Retina (tissue), 1 donor: ENCODE measurements at regions not wholly inside any gene's neighbourhood (a gene's known extent, or its start where the extent isn't known, plus 50 kb on each side); places are given as distances from the start of the nearest gene placed in this dataset.

ENCODE experiments used
- DNase-seq: peaks from one replicate; pipeline ENCODE4 v3.0.0-alpha.2; 2016

DNA sequence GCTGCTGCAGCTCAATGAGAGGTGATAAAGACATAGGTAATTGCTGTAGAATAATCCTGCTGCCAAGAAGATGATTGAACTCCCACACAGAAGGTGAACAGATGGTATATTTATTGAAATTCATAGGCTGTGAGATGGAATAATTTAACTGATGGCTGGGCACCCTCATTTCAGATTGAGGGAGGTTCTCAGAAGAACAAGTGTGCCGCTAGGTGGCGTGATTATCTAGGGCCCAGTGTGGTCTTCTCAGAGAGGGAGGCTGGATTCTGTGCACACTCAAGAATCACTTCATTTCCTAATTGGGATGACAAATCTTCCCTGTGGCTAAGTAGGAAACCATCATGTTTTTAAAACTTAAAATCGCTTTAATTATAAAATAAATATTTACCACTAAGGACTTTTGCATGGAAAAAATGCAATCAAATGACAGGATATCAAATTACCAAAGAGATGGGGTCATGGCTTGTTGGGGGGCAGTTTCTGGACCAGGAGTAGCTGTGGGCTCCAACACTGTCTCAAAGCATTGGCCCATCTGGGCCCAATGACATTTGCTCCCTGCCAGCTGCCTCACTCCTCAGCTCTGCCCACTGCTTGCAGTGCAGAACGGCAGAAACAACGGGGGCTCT is 132.3 kb downstream of the SNAPC1 start:
- DNase-seq = peak; percentile 56

DNA sequence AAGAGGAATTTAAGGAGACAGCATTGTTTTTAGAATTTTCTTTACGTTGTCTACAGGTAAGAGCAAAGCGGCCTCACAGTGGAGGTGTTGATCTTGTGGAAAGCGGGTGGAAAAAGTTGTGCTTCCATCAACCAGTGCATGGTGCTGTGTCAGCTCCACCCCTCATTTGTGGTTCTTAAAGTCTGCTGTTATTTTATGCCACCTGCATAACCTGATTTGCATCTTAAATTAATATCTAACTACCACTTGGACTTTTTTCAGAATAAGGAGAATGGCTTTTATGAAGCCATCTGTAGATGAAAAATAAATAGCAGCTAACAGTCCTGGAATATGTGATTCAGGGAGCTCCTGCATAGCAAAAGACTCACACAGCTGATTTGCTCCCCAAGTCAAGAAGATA is 135.1 kb downstream of the SNAPC1 start:
- no peak for DNase-seq

DNA sequence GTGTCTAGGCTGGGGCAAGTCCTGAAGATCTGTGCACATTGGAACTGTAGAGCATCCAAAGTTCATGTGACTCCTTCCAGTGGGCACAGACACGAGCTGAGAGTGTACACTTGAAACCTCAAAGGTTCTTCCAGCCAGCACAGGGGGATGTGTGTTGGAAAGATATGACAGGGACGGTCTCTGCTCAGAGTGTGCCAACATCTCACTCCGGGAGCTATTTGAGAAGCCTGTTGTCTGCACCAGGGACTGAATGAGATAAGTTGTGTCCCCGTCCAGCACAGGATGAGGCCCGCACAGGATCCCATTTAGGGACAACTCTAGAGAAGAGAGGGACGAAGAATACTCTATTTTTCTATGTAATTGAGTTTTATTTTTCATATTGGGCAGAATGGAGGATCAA is 136.3 kb downstream of the SNAPC1 start:
- no peak for DNase-seq

DNA sequence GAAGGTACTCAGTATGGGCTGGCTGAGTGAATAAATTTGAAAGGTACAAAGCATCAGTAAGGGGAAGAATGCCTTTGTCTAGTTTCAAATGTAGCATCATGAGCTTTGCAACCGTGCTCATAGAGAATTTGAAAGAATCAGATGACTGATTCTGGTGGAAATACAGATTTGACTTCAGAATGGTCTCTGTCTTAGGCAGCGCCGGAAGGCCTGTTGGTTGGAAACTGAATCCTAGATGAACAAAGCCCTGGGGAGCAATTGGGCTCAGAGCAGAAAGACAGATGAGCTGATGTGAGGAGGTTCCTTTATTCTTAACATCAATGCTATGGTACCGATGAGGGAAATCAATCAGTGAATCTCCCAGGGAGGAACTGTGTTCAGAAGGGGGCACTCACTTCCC is 137.3 kb downstream of the SNAPC1 start:
- DNase-seq = no peak

DNA sequence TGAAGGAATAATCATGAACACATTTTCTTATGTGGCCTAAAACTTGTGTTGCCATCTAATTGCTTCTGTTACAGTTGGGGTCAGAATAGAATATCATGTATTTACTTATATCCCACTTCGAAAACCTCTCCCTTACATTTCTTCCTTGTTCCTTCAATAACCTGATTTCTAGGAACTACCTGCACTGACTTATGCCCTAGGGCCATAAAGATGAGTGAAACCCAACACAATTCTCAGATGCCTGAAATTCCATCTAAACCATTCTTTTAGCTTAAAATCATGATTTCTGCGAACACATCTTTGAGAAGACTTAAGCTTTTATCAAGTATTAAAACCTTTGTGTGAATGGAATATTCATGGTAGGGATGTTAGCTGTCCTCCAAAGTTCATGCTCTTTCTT is 142.7 kb downstream of the SNAPC1 start:
- no peak for DNase-seq

DNA sequence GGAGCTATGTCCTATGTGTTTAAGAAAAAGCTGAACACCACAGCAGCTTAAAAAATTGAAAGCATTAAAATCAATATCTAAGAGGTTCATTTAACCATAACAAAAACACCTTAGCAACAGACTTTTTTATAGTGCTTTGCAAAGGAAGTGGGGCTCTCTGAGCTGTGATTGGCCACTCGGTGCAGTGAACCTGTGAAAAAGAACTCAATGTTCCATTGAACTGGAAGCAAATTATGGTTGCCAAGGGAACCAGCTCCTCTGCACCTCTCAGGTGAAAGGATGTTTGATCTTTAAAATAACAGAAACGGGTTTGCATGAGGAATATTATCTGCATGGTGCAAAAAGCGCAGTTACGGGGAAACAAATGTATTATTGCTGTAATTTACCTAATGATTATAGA is 149.4 kb downstream of the SNAPC1 start:
- DNase-seq = no peak

DNA sequence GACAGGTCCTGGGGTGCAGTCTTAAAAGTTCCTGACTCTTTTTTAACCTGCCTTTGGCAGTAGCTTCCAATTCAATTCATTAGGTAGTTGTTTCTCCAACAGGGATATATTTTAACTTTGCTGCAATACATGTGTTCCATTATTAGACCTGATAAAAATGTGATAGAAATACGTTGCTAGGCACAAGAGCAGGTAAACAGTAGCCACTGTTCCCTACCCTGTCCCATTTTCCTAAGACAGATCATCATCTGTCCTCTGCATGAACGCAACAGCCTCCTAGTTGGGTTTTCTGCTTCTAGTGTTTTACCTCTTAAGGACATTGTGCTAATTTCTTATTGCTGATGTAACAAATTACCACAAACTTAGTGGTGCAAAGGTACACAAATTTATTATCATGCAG is 156.8 kb downstream of the SNAPC1 start:
- no peak for DNase-seq

DNA sequence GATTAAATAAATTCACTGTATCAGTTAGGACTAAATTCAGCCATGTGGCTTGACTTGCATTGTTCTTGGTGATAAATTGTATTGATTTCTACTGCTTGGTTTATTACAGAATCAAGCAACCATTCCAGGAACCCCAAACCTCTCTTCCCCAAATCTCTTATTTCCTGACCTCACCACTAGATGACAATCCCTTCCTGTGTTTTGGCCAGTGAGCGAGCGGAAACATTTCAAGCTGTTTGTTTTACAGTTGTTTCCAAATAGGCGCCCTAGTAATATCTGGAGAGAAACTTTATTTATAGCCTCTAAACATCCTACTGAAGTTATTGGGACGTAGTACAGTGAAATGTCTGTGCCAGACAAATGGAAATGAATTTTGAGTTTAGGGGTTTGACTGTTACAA is 161.1 kb downstream of the SNAPC1 start:
- DNase-seq = no peak

DNA sequence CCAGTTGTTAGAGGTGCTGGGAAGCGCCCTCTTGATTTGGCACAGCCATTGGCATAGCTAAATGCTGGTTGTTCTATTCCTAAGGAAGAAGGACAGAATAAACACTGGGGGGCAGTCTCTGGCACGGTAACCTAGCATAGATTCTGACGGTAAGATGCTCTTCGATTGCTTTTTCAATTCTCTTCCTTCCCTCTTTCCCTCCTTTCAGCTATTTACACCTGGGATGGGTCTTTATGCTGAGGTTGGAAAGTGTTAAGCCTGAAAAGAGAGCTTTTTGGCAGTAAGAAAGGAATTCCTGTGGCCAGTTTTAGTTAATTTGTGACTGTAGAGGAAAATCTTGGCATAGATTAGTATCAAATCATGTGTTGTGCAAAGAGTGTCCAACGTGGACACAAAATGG is 162.8 kb downstream of the SNAPC1 start:
- DNase-seq = no peak

DNA sequence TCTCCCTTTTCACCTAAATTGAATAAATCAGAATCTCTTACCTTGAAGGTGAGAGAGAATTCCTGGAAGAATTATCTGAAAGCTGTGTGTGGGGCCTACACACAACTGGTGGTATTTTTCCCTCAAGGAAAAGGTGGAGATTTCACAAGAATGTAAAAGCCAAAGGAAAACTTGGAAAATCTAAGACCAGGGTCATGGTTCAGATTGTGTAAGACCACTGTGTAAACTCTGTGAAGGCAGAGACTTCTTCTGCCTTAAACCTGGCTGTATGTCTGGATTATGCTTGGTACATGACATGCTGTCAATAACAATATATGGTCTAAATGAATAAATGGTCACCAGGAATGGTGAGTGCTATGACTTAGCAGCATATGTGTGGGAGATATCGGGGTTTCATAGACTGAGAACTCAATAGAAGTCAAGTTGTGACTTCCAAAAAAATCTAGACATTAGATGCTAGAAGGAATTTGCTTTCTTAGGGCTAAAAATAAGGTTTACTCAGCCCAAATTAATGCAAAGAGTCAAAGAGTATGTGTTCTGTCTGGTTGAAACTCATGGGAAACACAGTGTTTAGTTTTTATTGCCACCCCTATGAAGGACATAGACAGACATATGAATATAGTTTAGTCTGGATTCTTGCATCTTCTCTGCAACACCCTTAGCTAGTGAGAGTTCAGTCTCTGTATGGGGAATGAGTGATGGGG is 163.7 kb downstream of the SNAPC1 start:
- DNase-seq = no peak

DNA sequence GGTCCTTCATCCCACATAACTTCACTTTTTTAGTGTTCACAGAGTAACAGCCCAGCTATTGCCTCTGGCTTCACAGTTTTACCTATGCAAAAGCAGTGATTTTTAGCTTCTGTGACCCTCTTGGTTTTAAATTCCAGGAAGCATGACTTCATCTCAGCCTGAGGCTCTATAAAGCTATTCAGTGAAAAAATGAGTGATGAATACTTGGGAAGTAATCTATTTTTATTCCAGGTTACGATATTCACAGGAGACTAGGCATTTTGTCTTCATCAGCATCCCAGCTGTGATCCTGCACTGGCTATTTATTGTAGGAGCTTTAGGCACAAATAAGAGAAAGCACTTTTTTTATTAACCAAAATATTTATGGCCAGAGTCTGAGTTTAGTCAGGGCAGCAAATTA is 164.8 kb downstream of the SNAPC1 start:
- no peak for DNase-seq

DNA sequence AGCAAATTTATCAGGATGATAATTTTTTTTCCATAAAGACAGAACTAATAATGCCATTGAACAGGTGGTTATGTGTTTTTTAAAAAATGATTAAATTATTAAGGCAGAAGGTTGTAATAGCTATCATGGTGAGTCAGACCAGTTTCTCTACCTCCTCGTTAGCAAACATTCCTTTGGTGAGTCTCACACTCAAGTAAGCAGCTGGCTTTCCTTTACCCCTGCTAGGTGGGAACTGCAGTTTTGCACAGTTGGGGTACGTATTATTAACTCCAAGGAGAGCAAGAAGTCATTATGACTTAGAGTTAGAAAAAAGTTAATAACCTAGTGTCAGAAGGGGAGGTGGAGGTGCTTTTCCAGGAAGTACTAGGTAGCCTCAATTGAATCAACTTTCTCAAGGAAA is 165.3 kb downstream of the SNAPC1 start:
- DNase-seq = no peak

DNA sequence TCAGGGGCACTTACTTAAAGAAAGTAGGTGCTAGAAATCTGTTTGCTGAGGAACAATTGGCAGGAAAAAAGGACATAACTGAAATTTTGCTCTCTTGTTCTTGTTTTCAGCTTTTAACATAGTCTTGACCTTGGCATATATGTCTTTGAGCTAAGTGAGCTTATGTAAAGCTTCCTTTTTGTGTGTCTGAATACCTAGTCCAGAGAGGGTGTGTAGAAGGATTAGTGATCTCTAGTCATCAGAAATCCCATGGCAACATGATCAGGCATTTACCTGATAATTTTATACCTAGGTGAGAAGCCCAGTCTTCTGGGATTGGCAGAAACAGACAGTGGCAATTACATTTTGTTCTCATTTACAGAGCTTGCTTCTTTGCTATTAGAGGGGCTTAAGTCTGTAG is 166.1 kb downstream of the SNAPC1 start:
- DNase-seq = no peak

DNA sequence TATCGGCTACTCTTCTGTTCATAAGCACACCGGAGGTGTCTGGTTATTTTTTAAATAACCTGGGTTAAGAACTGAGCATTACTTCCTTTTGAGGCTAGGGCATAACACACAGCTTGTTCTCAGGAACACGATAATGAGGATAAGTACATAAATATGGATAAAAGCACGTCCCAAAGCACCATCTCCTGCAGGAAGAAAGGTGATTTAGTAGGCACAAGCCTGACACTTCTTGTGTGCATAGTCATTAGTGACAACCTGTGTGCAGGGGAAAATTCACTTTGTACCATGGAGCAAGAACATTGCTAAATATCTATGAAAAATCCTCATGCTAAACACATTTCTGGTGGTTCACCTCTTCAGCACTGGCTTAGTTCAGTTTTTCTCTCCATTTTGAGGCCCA is 166.5 kb downstream of the SNAPC1 start:
- DNase-seq = no peak

DNA sequence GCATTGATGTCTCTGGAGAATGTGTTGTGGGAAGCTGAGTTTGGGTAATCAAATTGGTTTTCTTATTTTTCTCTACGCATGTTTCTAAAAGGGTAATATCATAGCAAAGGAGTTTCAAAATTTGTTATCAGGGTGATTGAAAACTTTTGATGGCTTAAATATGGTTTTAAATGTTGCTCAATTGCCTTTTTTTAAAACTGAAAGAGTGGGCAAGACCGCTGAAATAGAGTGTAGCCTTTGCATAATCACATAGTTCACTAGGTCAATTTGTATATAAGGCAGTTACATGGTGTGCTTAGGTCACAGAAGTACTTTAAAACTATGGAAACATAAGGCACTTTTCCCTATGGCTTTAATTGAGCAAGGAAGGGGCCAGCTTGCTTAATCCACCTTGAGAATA is 167.4 kb downstream of the SNAPC1 start:
- DNase-seq = no peak

DNA sequence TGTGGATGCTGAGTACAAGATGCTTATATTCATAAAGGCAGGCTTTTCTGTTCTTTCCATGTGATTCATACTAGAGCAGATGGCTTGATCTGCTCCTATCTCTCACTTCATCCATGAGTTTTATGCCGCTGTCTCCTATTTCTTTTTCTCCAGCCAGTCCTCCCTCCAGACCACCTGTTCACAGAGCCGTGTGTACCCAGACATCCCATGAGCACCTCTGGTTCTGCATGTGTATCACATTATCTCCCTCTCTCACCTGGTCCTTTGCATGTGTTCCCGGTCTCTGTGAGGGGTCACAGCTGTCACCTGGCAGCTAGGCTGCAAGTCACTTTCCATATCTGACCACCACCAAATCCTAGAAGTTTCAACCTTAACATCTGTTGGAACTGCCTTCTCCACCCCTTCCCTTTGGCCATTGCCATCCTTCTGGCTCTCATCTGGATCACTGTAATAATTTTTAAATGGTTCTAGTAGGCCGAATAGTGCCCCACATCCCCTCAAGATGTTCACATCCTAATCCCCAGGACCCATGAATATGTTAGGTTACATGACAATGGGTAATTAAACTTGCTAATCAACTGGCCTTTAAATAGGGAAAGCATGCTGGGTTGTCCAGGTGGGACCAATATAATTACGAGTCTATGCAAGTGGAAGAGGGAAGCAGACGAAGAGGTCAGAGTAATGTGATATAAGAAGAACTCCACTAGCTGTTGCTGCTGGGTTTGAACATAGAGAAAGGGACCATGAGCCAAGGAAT is 168.1 kb downstream of the SNAPC1 start:
- no peak for DNase-seq

DNA sequence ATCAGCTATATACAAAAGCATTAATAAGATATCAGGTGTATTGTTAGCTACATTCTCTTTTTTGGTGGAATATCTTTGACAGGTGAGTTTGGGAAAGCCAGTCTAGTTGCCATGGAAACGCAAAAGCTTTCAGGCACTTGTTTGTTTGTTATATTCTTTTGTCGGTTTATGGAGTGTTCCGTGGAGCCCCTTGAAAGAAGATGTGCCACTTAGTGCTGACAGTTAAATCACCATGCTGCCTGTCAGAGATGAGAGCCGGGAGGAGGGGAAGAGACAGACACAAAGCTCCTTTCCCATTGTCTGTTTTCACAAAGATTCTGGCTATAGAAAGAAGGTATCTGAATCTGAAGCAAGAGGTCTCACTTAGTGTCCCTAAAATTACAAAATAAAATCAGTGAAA is 170.8 kb downstream of the SNAPC1 start:
- no peak for DNase-seq

DNA sequence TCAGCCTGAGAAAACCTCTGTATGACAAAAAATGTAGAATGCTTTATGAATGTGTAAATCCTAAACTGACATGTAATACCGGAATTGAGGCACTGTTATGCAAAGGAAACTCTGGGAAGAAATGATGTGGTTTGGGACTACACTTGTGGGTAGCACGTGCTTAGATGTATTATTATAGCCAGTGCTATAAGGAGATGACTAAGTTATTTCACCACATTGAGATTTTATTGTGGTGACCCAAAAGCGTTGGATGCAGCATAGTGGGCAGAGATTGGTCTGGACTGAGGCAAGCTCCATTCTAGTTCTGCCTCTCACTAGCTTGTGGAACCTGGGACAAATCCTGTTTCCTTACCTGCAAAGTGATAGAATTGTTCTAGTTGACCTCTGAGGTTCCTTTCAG is 172.2 kb downstream of the SNAPC1 start:
- no peak for DNase-seq

DNA sequence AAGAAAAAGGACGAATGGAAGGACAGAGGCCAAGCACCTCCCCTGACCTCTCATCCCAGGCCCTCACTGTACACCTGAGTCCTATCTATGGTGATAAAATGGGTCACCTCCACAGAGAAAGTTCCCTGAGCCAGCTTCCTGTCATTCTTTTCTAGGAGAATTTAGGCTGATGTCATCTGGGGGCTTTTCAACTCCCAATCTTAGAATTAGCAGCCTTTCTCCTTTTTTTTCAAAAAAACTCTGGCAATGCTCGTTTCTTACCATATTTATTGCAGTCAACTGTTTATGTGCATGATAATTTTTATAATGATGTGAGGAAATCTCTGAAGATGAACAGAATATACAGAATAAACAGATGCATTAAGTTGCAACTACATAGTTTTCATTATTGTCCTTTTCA is 177.6 kb downstream of the SNAPC1 start:
- no peak for DNase-seq

DNA sequence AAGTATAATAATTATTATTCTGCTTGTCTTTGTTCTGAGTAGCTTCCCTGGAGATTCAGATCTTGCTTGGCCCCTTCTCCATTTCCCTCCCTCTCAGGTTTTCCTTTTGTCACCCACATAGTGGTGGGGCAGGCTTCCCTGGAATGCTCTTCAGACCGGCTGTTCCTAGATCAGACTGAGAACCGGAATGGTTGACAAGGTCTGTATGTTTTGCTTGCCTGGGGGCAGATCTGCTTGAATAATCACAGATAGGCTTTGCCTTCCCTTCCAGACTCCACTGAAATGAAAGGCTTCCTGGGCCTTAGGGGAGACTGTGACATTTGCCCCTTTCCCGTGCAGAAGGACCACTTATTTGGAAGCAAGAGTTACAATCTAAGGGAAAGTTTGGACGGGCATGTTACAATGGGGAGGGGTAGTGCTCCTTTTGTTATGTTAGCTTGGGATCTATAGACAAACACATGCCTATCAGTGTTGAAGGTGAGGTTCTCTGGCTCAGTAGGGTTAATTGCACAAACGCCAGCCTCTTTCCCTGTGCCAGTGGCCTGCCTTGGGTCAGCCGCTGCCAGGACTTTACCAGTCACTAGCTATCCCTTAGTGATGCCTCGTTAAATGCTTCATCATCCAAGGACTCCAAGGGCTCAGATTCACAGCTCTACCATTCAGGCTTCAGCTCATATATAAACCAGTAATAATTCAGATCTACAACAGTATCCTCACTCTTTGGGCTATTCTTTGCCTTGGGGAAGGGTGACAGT is 178.6 kb downstream of the SNAPC1 start:
- peak; percentile 20 for DNase-seq

DNA sequence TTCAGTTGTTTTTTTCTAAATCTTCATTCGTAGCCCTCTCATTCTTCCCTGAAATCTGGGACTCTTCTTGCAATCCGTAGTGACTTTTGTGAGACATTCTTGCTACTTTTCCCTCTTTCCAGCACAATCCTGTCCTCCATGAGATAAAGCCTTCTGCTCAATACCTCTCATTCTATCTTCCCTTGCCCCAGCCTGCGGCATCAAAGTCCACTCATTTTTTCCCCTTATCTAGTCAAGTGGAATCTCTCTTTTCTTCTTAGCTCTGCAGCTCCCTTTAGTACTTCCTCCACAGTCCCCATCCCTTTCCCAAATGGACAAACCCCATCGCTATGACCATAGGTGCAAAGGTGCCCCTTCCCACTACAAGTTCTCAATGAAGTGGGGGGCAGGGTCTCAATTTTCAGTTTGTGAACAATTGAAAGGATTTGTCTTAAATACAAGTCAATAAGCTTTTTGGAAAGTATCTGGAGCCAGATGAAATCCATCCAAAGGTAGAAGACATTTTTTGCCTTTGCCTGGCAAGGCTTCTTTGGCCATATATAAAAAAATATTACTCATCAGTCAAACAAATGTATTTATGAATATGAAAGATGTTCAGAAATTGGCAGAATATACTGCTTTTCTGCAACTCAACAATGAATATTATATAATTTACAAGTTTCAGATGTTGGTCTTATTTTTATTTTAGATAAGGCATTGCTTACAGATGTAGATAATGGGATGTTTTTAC is 179.4 kb downstream of the SNAPC1 start:
- no peak for DNase-seq

DNA sequence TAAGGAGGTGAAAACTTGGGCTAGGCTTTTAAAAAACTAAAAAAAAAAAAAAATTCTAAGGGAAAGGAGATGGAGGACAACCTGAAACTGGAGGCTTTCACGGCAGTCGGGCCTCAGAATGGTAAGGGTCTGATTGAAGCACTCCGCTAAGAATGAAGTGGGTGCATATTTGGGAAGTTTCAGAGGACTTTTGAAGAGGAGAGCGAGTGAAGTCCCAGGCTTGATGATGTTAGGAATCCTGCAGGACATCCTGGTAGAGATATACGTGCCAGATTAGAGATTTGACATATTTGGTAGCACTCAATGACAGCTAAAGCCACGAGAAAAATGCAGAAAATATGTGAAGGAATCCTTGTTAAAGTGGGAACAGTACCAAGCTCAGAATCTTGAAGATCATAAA is 186.2 kb downstream of the SNAPC1 start:
- no peak for DNase-seq

DNA sequence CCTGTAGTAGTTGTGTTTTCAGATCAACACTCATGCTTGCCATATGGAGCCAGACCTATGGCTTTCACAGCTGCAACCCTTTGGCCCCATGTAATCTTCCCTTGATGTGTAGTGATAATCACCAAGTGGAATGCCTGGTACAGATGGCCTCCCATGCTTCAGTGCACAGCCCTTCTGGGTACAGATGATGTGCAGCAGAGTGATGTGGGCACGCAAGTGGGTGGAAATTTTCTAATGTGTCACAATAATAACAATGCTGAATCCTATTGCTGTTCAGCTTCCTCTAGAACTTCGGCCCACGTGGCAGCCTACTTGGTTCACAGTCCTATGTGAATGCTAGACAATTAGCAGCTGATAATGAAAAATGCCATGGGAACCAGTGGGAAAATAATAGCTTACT is 188.1 kb downstream of the SNAPC1 start:
- DNase-seq = peak; percentile 56
